GM12864 (cell line): ENCODE measurements at regions not wholly inside any gene's neighbourhood (a gene's known extent, or its start where the extent isn't known, plus 50 kb on each side); places are given as distances from the start of the nearest gene placed in this dataset.

Experiments used
- DNase-seq: peaks from one replicate; pipeline ENCODE4 v3.0.0-alpha.2; 2011; ENCODE audit warnings: low read depth
- H3K4me3 ChIP-seq: 2 replicates; pipeline ENCODE4 v1.5.1; 2011; ENCODE audit warnings: mild to moderate bottlenecking, low read depth, low read length, control low read depth
- CTCF ChIP-seq: IDR thresholded peaks from 2 replicates; pipeline ENCODE4 v1.5.1; 2011; ENCODE audit warnings: low read depth, mild to moderate bottlenecking, moderate library complexity, low read length, control low read depth, inconsistent platforms; ENCODE audit errors: missing control alignments

DNA sequence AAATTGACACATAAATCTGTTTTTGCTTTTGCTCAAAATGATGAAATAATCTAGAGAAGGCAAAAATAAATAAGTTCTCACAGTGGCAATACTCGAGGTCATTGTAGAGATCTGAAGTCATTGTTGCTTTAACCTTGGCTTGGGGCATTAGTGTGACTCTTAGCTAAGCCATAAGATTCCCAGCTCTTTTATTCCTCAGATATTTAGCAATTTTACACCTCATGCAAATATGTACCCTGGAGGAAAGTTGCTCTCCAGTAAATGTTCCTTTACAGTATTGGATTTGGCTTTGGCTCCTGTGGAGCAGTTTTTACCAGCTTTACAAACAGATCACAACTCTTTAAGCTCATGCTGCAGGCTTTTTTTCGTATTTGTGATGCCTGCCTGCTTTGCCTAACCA is 134.2 kb upstream of the NABP1 start:
- H3K4me3 ChIP-seq, result no peak overlapping the region
- DNase-seq, result no peak
- TF ChIP-seq CTCF, result no peak

GRCh38 chr2:191544461-191545062 is 133.4 kb upstream of the NABP1 start:
- TF ChIP-seq CTCF, result no peak
- DNase-seq, result no peak
- no peak overlapping the region for H3K4me3 ChIP-seq

DNA sequence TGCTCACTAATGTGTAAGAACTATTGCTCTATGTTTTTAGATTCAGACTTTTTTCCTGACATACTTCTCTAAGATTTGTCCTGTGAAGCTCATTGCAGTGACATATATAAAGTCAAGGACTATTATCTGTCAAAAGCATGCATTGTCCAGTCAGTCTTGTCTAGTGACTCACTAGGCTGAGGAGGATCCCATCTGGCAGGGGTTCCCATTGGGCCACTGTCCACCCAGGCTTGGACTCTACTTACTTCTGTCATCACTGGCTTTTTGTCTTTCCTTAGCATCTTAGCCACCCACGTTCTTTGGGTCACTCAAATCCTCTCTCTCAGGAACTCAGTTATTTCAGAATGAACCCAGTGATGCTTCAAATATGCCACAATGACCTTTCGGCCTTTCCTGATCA is 132.6 kb upstream of the NABP1 start:
- TF ChIP-seq CTCF, result no peak
- H3K4me3 ChIP-seq, result no peak overlapping the region
- no peak for DNase-seq

- no peak for DNase-seq
- H3K4me3 ChIP-seq, result no peak overlapping the region
- no peak for TF ChIP-seq CTCF
Observed at GRCh38 chr2:191552066-191552465, 125.9 kb upstream of the NABP1 start.

DNA sequence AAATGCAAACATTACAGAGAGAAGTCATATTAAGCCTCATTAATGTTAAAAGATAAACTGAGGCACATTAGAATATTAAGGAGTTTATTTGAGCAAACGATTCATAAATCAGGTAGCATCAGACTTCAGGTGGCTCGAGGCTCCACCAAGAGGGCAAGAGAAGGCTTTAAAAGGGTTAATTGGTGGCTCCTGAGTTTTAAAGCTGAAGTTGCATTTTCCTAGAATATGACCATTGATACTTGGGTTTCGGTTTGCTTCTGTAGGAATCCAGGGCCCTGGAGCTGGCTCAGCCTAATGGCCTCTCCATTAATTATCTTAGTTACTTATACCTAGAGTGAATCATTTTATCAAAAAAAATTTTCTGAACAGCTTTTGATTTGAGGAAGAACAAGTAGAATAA is 123.7 kb upstream of the NABP1 start:
- no peak for DNase-seq
- H3K4me3 ChIP-seq, result no peak overlapping the region
- TF ChIP-seq CTCF, result no peak

- peak; percentile 40 for DNase-seq
- H3K4me3 ChIP-seq, result no peak overlapping the region
- peak; percentile 71 for TF ChIP-seq CTCF
Observed at GRCh38 chr2:191555092-191555742, 122.7 kb upstream of the NABP1 start.

GRCh38 chr2:191556463-191556862 is 121.5 kb upstream of the NABP1 start:
- no peak for TF ChIP-seq CTCF
- H3K4me3 ChIP-seq, result no peak overlapping the region
- no peak for DNase-seq
